Transverse colon (tissue), 4 donors: ENCODE measurements at regions not wholly inside any gene's neighbourhood (a gene's known extent, or its start where the extent isn't known, plus 50 kb on each side); places are given as distances from the start of the nearest gene placed in this dataset.

ENCODE experiments used
- CTCF ChIP-seq, 5 experiments: fragments of 200-600 bp in 3 of 5; fragments of 450-650 bp in 2 of 5; sonication (generic) in 3 of 5; IDR thresholded peaks; 1 replicate in 2 of 5; 2 replicates in 3 of 5; pipeline ENCODE4 v1.5.1; 2016 to 2017; ENCODE audit warnings: antibody characterized with exemption in 5 of 5, inconsistent platforms in 3 of 5, mild to moderate bottlenecking in 2 of 5, moderate library complexity in 1 of 5
- POLR2A ChIP-seq: fragments of 450-650 bp; IDR thresholded peaks from one replicate; pipeline ENCODE4 v1.6.1; 2016; ENCODE audit warnings: antibody characterized with exemption, mild to moderate bottlenecking, moderate library complexity
- POLR2AphosphoS5 ChIP-seq, 3 donors: sonication (generic); formaldehyde crosslinking; IDR thresholded peaks; one replicate each; pipeline ENCODE4 v1.6.1; 2016; ENCODE audit warnings: antibody characterized with exemption in 3 of 3

- TF ChIP-seq CTCF (IDR thresholded peaks at IDR 0.05) (no peak), POLR2AphosphoS5 (IDR thresholded peaks at IDR 0.05) (no peak), POLR2A (no peak)
These were observed 148.7 kb downstream of the SETD4 start for GRCh38 chr21:35911412-35912191.
